HG02588 (cell line): ENCODE measurements at regions not wholly inside any gene's neighbourhood (a gene's known extent, or its start where the extent isn't known, plus 50 kb on each side); places are given as distances from the start of the nearest gene placed in this dataset.

Experiments
- ATAC-seq: cut with Tn5 transposase; IDR thresholded peaks from one replicate; pipeline ENCODE4 v1.9.1; 2021; ENCODE audit warnings: mild to moderate bottlenecking, moderate library complexity; ENCODE audit not compliant: unreplicated experiment

GRCh38 chr10:78851647-78852046 is 217.1 kb upstream of the ZMIZ1 start:
- ATAC-seq: no peak

GRCh38 chr10:78852466-78853240 is 216.1 kb upstream of the ZMIZ1 start:
- ATAC-seq: no peak

GRCh38 chr10:78853864-78854263 is 214.9 kb upstream of the ZMIZ1 start:
- no peak for ATAC-seq

GRCh38 chr10:78856421-78856820 is 212.3 kb upstream of the ZMIZ1 start:
- no peak for ATAC-seq

- no peak for ATAC-seq
Observed at GRCh38 chr10:78857193-78857592, 211.6 kb upstream of the ZMIZ1 start.

GRCh38 chr10:78859266-78859665 is 209.5 kb upstream of the ZMIZ1 start:
- no peak for ATAC-seq

- no peak for ATAC-seq
Observed at GRCh38 chr10:78859769-78860168, 209.0 kb upstream of the ZMIZ1 start.

- ATAC-seq: no peak
Observed at GRCh38 chr10:78860260-78860914, 208.4 kb upstream of the ZMIZ1 start.

- no peak for ATAC-seq
Observed at GRCh38 chr10:78861529-78862327, 207.0 kb upstream of the ZMIZ1 start.

GRCh38 chr10:78862328-78862640 is 206.5 kb upstream of the ZMIZ1 start:
- ATAC-seq: no peak

- ATAC-seq: no peak
Observed at GRCh38 chr10:78863140-78863905, 205.4 kb upstream of the ZMIZ1 start.

GRCh38 chr10:78863906-78864239 is 204.9 kb upstream of the ZMIZ1 start:
- ATAC-seq: no peak

- no peak for ATAC-seq
Observed at GRCh38 chr10:78864761-78865537, 203.8 kb upstream of the ZMIZ1 start.

GRCh38 chr10:78865538-78865875 is 203.3 kb upstream of the ZMIZ1 start:
- ATAC-seq: no peak

GRCh38 chr10:78865931-78866717 is 202.6 kb upstream of the ZMIZ1 start:
- ATAC-seq: no peak

GRCh38 chr10:78866731-78867554 is 201.8 kb upstream of the ZMIZ1 start:
- no peak for ATAC-seq

- ATAC-seq: no peak
Observed at GRCh38 chr10:78867555-78867939, 201.2 kb upstream of the ZMIZ1 start.

- ATAC-seq: no peak
Observed at GRCh38 chr10:78868048-78868447, 200.7 kb upstream of the ZMIZ1 start.

- ATAC-seq: no peak
Observed at GRCh38 chr10:78868456-78868855, 200.3 kb upstream of the ZMIZ1 start.
